Thoracic aorta (tissue), 2 donors: ENCODE measurements at regions not wholly inside any gene's neighbourhood (a gene's known extent, or its start where the extent isn't known, plus 50 kb on each side); places are given as distances from the start of the nearest gene placed in this dataset.
A peak's percentile ranks its signal among the peaks of the same experiment; 100 is the strongest.

ENCODE experiments used
- ATAC-seq: fragments of 150-250 bp; one replicate; pipeline ENCODE4 v1.8.0; 2017; ENCODE audit warnings: low read depth; ENCODE audit not compliant: insufficient number of reproducible peaks, low FRiP score
- DNase-seq: peaks from one replicate; pipeline ENCODE4 v3.0.0-alpha.2; 2020; ENCODE audit warnings: low spot score
- H3K27ac ChIP-seq, 2 donors: fragments of 200-600 bp; sonication (generic); 1 replicate in 1 of 2; 2 replicates in 1 of 2; pipeline ENCODE4 v1.5.1; 2016; ENCODE audit warnings: mild to moderate bottlenecking in 2 of 2, moderate library complexity in 2 of 2
- H3K27me3 ChIP-seq: fragments of 200-600 bp; sonication (generic); replicated peaks from 2 replicates; pipeline ENCODE4 v1.6.0; 2016; ENCODE audit warnings: mild to moderate bottlenecking; ENCODE audit not compliant: insufficient read depth
- H3K36me3 ChIP-seq: fragments of 200-600 bp; sonication (generic); one replicate; pipeline ENCODE4 v1.5.1; 2016
- H3K4me1 ChIP-seq, 2 donors: fragments of 200-600 bp; sonication (generic); 1 replicate in 1 of 2; 2 replicates in 1 of 2; pipeline versions ENCODE4 v1.5.1 to v1.6.0; 2016; ENCODE audit warnings: low read depth in 2 of 2, mild to moderate bottlenecking in 1 of 2; ENCODE audit not compliant: control insufficient read depth in 1 of 2
- H3K4me3 ChIP-seq: fragments of 200-600 bp; sonication (generic); 2 replicates; pipeline ENCODE4 v1.5.1; 2016; ENCODE audit warnings: mild to moderate bottlenecking
- H3K9me3 ChIP-seq: fragments of 200-600 bp; sonication (generic); 2 replicates; pipeline ENCODE4 v1.5.1; 2016
- TF ChIP-seq, protein P1 (sequence below): fragments of 200-600 bp; sonication (generic); IDR thresholded peaks from one replicate; pipeline ENCODE4 v1.5.1; 2019; ENCODE audit warnings: antibody characterized with exemption

DNA sequence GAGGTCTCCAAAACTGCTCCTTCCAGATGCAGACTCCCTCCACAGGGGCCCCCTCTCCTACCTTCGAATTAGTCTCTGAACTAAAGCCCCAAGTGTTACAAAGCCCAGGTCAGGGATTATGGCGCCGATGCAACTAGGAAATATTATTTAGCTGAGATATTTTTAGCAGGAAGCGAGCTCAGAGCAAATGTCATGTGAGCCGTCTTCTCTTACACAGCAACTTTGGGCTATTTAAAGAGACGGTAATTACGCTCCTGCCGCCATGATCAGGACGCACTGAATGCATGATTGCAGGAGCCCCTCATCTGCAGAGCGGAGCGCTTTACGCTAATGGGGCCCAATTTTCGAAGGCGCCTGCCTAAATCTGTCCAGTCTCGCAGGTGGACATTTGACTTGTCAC is 55.3 kb upstream of the TARDBP start:
- H3K27me3 ChIP-seq: no peaks in the 10 kb centered on the region
- ATAC-seq (no peak), DNase-seq (no peak)
- no peaks in the 10 kb centered on the region for H3K4me1 ChIP-seq
- TF ChIP-seq, protein P1, sequence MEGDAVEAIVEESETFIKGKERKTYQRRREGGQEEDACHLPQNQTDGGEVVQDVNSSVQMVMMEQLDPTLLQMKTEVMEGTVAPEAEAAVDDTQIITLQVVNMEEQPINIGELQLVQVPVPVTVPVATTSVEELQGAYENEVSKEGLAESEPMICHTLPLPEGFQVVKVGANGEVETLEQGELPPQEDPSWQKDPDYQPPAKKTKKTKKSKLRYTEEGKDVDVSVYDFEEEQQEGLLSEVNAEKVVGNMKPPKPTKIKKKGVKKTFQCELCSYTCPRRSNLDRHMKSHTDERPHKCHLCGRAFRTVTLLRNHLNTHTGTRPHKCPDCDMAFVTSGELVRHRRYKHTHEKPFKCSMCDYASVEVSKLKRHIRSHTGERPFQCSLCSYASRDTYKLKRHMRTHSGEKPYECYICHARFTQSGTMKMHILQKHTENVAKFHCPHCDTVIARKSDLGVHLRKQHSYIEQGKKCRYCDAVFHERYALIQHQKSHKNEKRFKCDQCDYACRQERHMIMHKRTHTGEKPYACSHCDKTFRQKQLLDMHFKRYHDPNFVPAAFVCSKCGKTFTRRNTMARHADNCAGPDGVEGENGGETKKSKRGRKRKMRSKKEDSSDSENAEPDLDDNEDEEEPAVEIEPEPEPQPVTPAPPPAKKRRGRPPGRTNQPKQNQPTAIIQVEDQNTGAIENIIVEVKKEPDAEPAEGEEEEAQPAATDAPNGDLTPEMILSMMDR: no peak
- H3K9me3 ChIP-seq: peaks cover 7% of the 10 kb centered on the region
- no peak overlapping the region for H3K4me3 ChIP-seq
- H3K36me3 ChIP-seq: no peaks in the 10 kb centered on the region
- no peak overlapping the region for H3K27ac ChIP-seq

DNA sequence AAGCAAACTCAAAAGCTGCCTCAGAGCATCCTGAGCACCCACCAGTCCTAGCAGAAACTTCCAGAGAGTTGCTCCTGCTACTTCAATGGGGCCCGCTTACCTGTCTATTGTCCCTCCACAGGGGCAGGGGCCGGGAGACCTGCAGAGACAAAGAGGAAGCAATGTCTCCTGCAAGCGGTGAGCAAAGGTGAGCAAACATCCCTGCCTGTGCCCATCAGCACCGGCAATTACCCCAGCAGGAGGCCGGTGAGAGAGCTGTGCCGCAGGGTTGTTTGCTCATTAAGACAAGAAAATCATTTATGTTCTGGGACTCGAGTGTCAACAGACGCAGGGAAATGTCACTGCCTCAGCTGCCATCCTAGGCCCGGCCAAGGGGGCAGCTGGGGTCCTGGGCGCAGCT is 53.8 kb upstream of the TARDBP start:
- H3K27me3 ChIP-seq: no peaks in the 10 kb centered on the region
- no peak for ATAC-seq

DNA sequence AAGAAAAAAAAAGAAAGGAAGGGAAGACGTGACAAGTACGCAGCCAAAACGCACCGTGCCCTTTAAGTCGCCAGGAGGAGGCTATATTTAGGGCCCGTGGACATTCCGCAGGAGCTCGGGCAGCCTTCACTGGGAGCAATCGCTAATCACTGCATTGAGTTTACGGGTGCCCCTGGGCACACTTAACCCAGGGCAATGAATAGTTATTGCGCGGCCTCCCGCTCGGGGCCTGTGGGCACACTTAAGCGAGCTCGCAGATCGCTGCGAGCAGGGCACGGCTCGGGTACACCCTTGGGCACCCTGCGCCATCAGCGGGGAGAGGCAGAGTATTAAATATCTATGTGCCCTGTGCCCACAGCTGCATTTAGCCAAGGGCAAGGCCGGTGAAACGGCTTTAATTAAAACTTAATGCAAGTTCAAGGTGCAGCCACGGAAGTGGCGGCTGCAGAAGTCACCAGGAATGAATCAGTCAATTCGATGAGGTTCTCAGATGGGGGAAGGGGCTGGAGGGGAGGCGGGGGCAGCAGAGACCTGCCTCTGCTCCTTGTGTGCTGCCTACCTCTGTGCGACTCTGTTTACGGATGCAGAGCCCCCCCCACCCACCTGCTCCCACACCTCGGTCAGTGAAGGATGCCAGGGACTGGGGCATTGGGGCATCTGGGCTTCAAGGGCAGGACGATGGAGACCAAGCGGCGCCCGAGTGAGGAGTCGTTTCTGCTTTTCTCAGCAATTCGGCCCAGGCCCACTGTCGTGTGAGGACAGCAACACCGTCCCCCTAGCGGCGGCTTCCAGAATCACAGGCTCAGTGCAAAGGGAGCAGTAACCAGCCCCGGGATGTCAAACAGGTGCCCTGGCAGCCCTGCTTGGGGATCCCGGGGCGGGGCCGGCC is 51.8 kb upstream of the TARDBP start:
- TF ChIP-seq, protein P1: peak; percentile 84
- Histone ChIP-seq H3K27ac (no peak overlapping the region), H3K4me1 (peaks cover under 1 to 2% of the 10 kb centered on the region in 2 donors), H3K9me3 (no peaks in the 10 kb centered on the region), H3K4me3 (no peak overlapping the region), H3K27me3 (no peaks in the 10 kb centered on the region), H3K36me3 (no peaks in the 10 kb centered on the region)
- ATAC-seq: no peak
- DNase-seq: peak; percentile 67

More for the DNA sequence above, 53.8 kb upstream of the TARDBP start:
- H3K4me3 ChIP-seq: no peak overlapping the region
- no peaks in the 10 kb centered on the region for H3K36me3 ChIP-seq
- H3K4me1 ChIP-seq: no peaks in the 10 kb centered on the region
- TF ChIP-seq, protein P1: no peak
- no peak overlapping the region for H3K27ac ChIP-seq
- H3K9me3 ChIP-seq: peaks cover 5% of the 10 kb centered on the region
- no peak for DNase-seq

DNA sequence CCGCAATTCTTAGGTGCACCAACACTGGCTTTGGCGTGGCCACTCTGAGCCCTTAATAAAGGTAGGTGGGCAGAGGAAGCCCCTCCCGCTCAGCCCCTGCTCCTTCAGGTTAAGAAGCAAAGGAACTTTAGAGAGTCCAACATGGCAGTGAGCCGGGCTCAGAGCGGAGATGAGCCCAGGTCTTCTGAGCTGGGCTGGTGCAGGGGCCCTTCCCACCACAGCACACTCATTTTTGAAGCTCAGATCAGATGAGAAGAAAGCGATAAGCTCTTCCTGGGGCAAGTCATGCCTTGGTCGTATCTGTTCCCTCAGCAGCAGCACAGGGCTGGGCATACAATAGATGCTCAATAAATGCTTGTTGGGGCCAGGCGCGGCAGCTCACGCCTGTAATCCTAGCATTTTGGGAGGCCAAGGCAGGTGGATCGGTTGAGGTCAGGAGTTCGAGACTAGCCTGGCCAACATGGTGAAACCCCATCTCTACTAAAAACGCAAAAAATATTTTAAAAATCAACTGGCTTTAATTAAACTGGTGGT is 51.1 kb upstream of the TARDBP start:
- no peak for ATAC-seq
- TF ChIP-seq, protein P1: no peak

DNA sequence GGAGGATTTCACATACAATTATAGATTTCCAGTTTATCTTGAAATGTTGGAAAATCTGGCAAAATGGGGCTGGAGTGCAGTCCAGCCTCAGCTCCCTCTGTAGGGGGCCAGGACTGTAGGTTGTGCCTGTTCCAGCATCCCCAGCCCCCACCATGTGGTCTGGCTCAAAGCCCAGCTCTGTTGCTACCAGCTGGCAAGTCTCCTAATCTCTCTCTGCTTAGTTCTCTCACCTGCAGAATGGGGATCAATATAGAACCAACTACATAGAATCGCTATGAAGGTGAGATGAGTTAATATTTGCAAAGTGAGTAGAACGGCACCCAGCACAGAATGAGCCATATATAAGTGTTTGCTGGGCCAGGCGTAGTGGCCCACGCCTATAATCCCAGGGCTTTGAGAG is 50.0 kb upstream of the TARDBP start:
- ATAC-seq: no peak
- no peaks in the 10 kb centered on the region for H3K27me3 ChIP-seq
- DNase-seq: no peak
- H3K9me3 ChIP-seq: no peaks in the 10 kb centered on the region
- no peak overlapping the region for H3K4me3 ChIP-seq
- no peak overlapping the region for H3K27ac ChIP-seq
- TF ChIP-seq, protein P1: no peak
- H3K36me3 ChIP-seq: no peaks in the 10 kb centered on the region
- peaks cover 4 to 6% of the 10 kb centered on the region in 2 donors for H3K4me1 ChIP-seq

More for the DNA sequence above, 51.1 kb upstream of the TARDBP start:
- no peak for DNase-seq
- Histone ChIP-seq H3K27me3 (no peaks in the 10 kb centered on the region), H3K27ac (no peak overlapping the region), H3K36me3 (no peaks in the 10 kb centered on the region), H3K4me3 (no peak overlapping the region), H3K9me3 (no peaks in the 10 kb centered on the region), H3K4me1 (peaks cover 4 to 6% of the 10 kb centered on the region in 2 donors)
